Activated CD8-positive, alpha-beta T cell treated with anti-CD3 and anti-CD28 coated beads for 36 hours (primary cell): ENCODE measurements at regions not wholly inside any gene's neighbourhood (a gene's known extent, or its start where the extent isn't known, plus 50 kb on each side); places are given as distances from the start of the nearest gene placed in this dataset.

Experiments used
- ATAC-seq: fragments of 200-7000 bp; cut with Tn5 transposase; one replicate; pipeline ENCODE4 v1.10.0; 2021; ENCODE audit warnings: mild to moderate bottlenecking, moderate library complexity
- CTCF ChIA-PET: fragments of 350-600 bp; sonication (Branson Sonifier 250); formaldehyde crosslinking; loops from one replicate; lab custom pipeline; 2021; ENCODE audit warnings: antibody characterized with exemption; lab: Charles Lee
- POLR2A ChIA-PET: fragments of 350-600 bp; sonication (Branson Sonifier 250); formaldehyde crosslinking; loops from one replicate; lab custom pipeline; 2021; ENCODE audit warnings: antibody characterized with exemption; lab: Charles Lee
- DNase-seq: peaks from one replicate; pipeline ENCODE4 v3.0.0-alpha.2; 2020
- H3K27ac Mint-ChIP-seq: one replicate; pipeline ENCODE4 v1.8.0; 2021; ENCODE audit warnings: mild to moderate bottlenecking, mixed read lengths
- H3K27me3 Mint-ChIP-seq: one replicate; pipeline ENCODE4 v1.8.0; 2021; ENCODE audit warnings: mixed read lengths
- H3K36me3 Mint-ChIP-seq: one replicate; pipeline ENCODE4 v1.8.0; 2021; ENCODE audit warnings: low read depth, mixed read lengths
- H3K4me1 Mint-ChIP-seq: one replicate; pipeline ENCODE4 v1.8.0; 2021; ENCODE audit warnings: low read depth, mixed read lengths
- H3K4me3 Mint-ChIP-seq: one replicate; pipeline ENCODE4 v1.8.0; 2021; ENCODE audit warnings: mild to moderate bottlenecking, moderate library complexity, mixed read lengths
- H3K9me3 Mint-ChIP-seq: one replicate; pipeline ENCODE4 v1.8.0; 2021; ENCODE audit warnings: mixed read lengths
- intact Hi-C: fragments of 100-400 bp; cut with micrococcal nuclease; formaldehyde crosslinking; loops from one replicate; pipeline ENCODE4 v1.10.0; 2022
- TF ChIP-seq, protein P1 (sequence below): fragments of 200-600 bp; IDR thresholded peaks from one replicate; pipeline ENCODE4 v1.8.0; 2022; ENCODE audit warnings: antibody characterized with exemption, mild to moderate bottlenecking

DNA sequence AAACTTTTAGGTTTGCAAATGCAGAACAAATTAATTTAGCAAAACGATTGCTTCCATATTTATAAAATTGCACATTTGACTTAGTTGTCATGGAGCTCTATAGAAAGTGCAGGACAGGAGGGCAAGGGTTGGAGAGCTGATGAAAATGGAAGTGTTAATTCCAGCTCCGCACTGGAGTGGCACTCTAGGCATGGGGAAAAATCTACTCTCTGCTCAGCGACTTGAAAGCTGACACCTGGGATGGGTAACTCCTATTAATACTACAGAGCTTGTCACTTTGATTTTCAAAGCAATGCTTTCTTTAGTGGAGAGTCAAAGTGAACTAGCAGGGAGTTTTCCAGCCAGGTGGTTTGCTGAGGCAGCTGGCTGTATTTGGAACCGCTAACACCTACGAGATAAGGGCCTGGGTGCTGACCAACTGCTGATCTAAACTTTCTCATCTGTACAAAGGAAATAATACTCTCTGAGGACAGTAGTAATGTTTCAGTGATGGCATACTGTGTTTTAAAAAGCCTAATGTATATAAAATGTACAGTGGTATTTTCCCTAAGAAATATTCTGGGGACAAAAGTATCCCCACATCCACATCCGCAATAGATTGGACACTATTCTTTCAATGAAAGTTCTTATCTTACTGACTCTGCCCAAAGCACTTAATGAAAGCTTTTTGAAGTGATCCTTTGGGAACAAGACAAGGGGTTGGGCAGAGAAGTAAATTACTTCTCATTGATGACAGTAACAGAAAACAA, 444.3 kb downstream of the GPAM start:
- ChIA-PET POLR2A (no interaction called here), CTCF (interaction anchor here (1.0 kb wide), 1 partner anchor 18 kb away, joined by 3 read pairs; no protein-coding TSS in a partner anchor)
- Mint-ChIP-seq H3K4me3 (no peak overlapping the region), H3K27me3 (no peaks in the 10 kb centered on the region), H3K9me3 (no peaks in the 10 kb centered on the region), H3K4me1 (no peaks in the 10 kb centered on the region), H3K27ac (no peak overlapping the region), H3K36me3 (no peaks in the 10 kb centered on the region)
- TF ChIP-seq, protein P1, sequence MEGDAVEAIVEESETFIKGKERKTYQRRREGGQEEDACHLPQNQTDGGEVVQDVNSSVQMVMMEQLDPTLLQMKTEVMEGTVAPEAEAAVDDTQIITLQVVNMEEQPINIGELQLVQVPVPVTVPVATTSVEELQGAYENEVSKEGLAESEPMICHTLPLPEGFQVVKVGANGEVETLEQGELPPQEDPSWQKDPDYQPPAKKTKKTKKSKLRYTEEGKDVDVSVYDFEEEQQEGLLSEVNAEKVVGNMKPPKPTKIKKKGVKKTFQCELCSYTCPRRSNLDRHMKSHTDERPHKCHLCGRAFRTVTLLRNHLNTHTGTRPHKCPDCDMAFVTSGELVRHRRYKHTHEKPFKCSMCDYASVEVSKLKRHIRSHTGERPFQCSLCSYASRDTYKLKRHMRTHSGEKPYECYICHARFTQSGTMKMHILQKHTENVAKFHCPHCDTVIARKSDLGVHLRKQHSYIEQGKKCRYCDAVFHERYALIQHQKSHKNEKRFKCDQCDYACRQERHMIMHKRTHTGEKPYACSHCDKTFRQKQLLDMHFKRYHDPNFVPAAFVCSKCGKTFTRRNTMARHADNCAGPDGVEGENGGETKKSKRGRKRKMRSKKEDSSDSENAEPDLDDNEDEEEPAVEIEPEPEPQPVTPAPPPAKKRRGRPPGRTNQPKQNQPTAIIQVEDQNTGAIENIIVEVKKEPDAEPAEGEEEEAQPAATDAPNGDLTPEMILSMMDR = no peak
- intact Hi-C loops = no loop called here
- DNase-seq = no peak
- no peak for ATAC-seq

DNA sequence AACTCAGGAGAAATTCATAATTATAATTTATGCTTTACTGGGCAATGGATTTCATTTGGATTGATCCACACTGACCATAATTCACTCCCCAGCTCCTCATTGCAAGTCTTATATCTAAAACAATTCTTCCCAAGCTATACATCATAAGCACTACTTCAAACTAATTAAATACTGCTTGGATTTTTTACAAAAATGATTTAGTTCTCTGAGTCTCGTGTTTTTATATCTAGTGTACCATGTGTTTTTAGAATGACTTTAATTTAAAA, 443.8 kb downstream of the GPAM start:
- Mint-ChIP-seq H3K27me3 (no peaks in the 10 kb centered on the region), H3K4me1 (no peaks in the 10 kb centered on the region), H3K36me3 (no peaks in the 10 kb centered on the region), H3K9me3 (no peaks in the 10 kb centered on the region), H3K27ac (no peak overlapping the region), H3K4me3 (no peak overlapping the region)
- POLR2A ChIA-PET = no interaction called here
- DNase-seq = no peak
- intact Hi-C loops = no loop called here
- no peak for ATAC-seq
- TF ChIP-seq, protein P1 = no peak
- CTCF ChIA-PET = no interaction called here

DNA sequence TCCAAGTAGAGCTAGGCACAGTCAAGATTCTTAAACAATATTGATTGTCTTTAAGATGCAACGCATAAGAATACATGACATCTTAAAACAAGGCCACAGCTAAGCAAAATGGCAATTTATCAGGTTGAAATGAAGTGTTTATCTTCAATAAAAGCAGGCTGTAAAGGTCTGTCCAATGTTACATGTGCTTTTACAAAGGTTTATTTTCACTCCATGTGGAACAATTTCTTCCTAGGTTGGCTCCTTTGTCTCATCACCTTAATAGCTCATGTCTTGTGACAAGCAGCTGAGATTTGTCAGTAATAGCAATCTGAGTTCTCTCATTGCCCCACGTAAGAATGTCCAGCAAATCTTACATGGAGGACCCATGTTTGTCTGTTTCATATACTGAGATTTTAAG, 437.6 kb downstream of the GPAM start:
- no peak for ATAC-seq
- POLR2A ChIA-PET = no interaction called here
- no peaks in the 10 kb centered on the region for H3K9me3 Mint-ChIP-seq

DNA sequence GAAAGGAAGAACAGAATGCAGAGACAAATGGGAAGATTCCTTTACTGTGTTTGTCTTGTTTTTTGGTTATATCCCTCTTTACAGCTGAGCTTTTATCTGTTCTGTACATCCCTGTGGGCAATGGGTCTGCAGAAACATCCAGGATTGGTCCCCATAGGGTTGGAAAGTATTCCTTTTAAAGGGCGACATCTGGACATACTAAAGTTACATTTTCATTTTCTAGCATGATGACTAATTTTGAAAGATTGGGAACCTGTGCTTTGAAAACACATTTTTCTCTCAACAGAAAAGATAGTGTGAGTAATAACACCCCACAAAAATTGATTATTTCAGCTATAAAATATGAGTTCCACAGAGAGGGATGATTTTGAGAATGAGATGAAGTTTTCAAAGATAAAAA, 435.8 kb downstream of the GPAM start:
- H3K27ac Mint-ChIP-seq = no peak overlapping the region
- DNase-seq (no peak), ATAC-seq (no peak)
- intact Hi-C loops = no loop called here
- no peaks in the 10 kb centered on the region for H3K4me1 Mint-ChIP-seq
- no peaks in the 10 kb centered on the region for H3K27me3 Mint-ChIP-seq
- no peaks in the 10 kb centered on the region for H3K36me3 Mint-ChIP-seq
- CTCF ChIA-PET = no interaction called here
- TF ChIP-seq, protein P1 = no peak
- H3K4me3 Mint-ChIP-seq = no peak overlapping the region
- POLR2A ChIA-PET = no interaction called here
- H3K9me3 Mint-ChIP-seq = no peaks in the 10 kb centered on the region

More for the DNA sequence above, 437.6 kb downstream of the GPAM start:
- Mint-ChIP-seq H3K36me3 (no peaks in the 10 kb centered on the region), H3K27me3 (no peaks in the 10 kb centered on the region), H3K4me1 (no peaks in the 10 kb centered on the region), H3K4me3 (no peak overlapping the region), H3K27ac (no peak overlapping the region)
- TF ChIP-seq, protein P1 = no peak
- DNase-seq = no peak
- intact Hi-C loops = no loop called here
- CTCF ChIA-PET = no interaction called here

DNA sequence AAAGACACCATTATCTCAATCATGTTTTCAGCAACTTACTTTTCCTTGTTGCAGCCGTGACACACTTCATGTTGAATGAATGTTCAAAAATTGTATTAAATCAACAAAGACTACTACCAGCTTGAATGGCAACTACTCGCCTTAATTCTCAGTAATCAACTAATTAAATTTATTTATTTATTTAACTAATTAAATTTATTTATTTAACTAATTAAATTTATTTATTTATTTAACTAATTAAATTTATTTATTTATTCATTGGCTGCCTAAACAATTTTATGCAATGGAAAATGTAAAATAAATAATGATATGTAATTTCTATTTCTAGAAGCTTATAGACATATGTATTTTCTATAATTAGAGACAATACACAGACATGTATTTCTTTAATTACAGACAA, 435.4 kb downstream of the GPAM start:
- Mint-ChIP-seq H3K4me3 (no peak overlapping the region), H3K9me3 (no peaks in the 10 kb centered on the region), H3K36me3 (no peaks in the 10 kb centered on the region), H3K4me1 (no peaks in the 10 kb centered on the region), H3K27me3 (no peaks in the 10 kb centered on the region), H3K27ac (no peak overlapping the region)
- DNase-seq (no peak), ATAC-seq (no peak)
- POLR2A ChIA-PET = no interaction called here
- TF ChIP-seq, protein P1 = no peak
- intact Hi-C loops = no loop called here
- CTCF ChIA-PET = no interaction called here
